Activated CD8-positive, alpha-beta memory T cell treated with anti-CD3 and anti-CD28 coated beads, Interleukin-2, amount 50 U/mL, for 48 hours (primary cell): ENCODE measurements at regions not wholly inside any gene's neighbourhood (a gene's known extent, or its start where the extent isn't known, plus 50 kb on each side); places are given as distances from the start of the nearest gene placed in this dataset.
"Not testable (repeated sequence)": the region's sequence is repeated elsewhere in the genome, so short reads cannot be mapped to it uniquely, and the experiment has no call there.

Experiments used
- DNase-seq: peaks from one replicate; pipeline ENCODE4 v3.0.0-alpha.2; 2020

- no peak for DNase-seq
Observed at GRCh38 chr5:14925326-14925725, 53.7 kb upstream of the ANKH start.

DNA sequence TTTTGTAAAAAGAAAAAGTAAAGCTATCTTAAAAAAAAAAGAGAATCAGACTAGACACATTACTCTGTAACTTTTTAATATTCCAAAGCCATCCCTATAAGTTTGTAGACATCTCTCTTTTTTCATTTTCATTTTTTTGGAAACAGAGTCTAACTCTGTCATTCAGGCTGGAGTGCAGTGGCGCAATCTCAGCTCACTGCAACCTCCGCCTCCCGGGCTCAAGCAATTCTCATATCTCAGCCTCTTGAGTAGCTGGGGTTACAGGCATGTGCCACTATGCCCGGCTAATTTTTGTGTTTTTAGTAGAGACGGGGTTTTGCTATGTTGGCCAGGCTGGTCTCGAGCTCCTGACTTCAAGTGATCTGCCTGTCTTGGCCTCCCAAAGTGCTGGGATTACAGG, 51.4 kb upstream of the ANKH start:
- DNase-seq = not testable (repeated sequence)

- no peak for DNase-seq
Observed at GRCh38 chr5:14922456-14922855, 50.9 kb upstream of the ANKH start.
